ENCODE measurements at regions not wholly inside any gene's neighbourhood (a gene's known extent, or its start where the extent isn't known, plus 50 kb on each side); places are given as distances from the start of the nearest gene placed in this dataset.

GRCh38 chr1:29743264-29743663, 506.9 kb downstream of the PTPRU start:
- H3K9me3 ChIP-seq = no peaks in the 10 kb centered on the region
- H3K36me3 ChIP-seq = no peaks in the 10 kb centered on the region
- no peaks in the 10 kb centered on the region for H3K4me1 ChIP-seq
- H3K4me3 ChIP-seq = no peak overlapping the region
- intact Hi-C loops (cut with DNase I) = no loop called here
- ATAC-seq = no peak
- H3K27me3 ChIP-seq = peaks cover 0 to 59% (median 33%) of the 10 kb centered on the region in 7 donors
- TF ChIP-seq CTCF (IDR thresholded peaks at IDR 0.05) = no peak
- 85% methylated on average over 5 of the region's 5 CpGs for WGBS, 2 donors
- H3K27ac ChIP-seq = no peak overlapping the region
- DNase-seq = no peak

DNA sequence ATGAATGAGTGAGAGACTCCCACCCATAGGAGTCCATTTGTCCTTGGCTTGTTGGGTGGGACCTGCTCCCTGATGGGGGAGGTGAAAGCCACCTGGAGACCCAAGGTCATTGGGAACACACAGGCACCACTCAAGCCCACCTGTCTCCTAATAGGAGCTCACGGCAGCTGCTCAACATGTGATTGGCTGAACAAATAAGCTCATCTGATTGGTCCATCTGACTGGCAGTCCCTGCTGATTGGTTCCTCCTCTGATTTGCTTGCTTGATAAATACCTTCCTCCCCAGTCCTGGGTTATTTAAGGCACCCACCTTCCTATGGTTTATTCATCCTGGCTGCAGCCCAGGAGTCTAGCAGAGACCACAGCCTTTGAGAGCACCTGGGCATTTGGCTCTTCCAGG, 502.9 kb downstream of the PTPRU start:
- intact Hi-C loops (cut with DNase I) = no loop called here
- Histone ChIP-seq H3K4me1 (no peaks in the 10 kb centered on the region), H3K4me3 (no peak overlapping the region), H3K36me3 (no peaks in the 10 kb centered on the region), H3K9me3 (no peaks in the 10 kb centered on the region), H3K27me3 (peaks cover 0 to 67% (median 38%) of the 10 kb centered on the region in 7 donors), H3K27ac (no peak overlapping the region)
- DNase-seq = no peak
- WGBS, 2 donors = 65 to 70% methylated on average over 1 of the region's 1 CpG
- no peak for ATAC-seq
- TF ChIP-seq CTCF (IDR thresholded peaks at IDR 0.05) = no peak

DNA sequence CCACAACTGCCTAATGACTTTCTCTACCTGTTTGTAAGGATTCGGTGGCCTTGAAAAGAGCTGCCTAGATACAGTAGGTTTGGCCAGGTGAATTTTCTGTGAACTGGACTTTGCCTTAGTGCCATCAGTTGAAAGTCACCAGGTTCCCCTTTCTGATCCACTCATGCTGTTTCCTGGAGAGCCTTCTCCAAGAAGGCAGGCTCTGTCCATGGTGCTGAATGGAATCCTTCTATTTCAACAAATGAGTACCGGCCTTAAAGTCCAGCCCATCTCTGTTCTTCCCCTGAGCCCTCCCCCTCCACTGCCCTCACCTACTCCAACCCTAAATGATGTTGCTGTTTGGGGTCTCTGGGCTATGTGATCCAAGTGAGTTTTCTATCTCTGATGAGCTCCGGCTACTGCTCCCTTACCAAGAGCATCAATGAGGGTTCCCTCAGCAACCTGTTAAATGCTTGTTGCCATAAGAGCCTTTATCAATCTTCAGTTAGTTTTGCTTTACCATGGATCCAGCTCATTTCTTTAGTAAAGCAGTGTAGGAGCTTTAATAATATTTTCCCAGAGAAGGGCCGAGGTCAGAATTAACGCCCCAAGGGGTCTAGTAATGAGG, 500.4 kb downstream of the PTPRU start:
- Histone ChIP-seq H3K27ac (no peak overlapping the region), H3K9me3 (no peaks in the 10 kb centered on the region), H3K4me1 (peaks cover 0 to 13% (median 0%) of the 10 kb centered on the region in 9 donors), H3K36me3 (no peaks in the 10 kb centered on the region), H3K27me3 (peaks cover 0 to 63% (median 33%) of the 10 kb centered on the region in 7 donors), H3K4me3 (no peak overlapping the region)
- DNase-seq (peak in 1 of 2 donors; percentile 45), ATAC-seq (no peak)
- 65 to 68% methylated on average over 5 of the region's 5 CpGs for WGBS, 2 donors
- intact Hi-C loops (cut with DNase I) = no loop called here
- TF ChIP-seq CTCF (IDR thresholded peaks at IDR 0.05) = no peak

- Histone ChIP-seq H3K36me3 (no peaks in the 10 kb centered on the region), H3K4me1 (peaks cover 0 to 13% (median 0%) of the 10 kb centered on the region in 9 donors), H3K27ac (no peak overlapping the region), H3K9me3 (no peaks in the 10 kb centered on the region), H3K27me3 (peaks cover 0 to 26% (median 11%) of the 10 kb centered on the region in 7 donors), H3K4me3 (no peak overlapping the region)
- no peak for TF ChIP-seq CTCF (IDR thresholded peaks at IDR 0.05)
- DNase-seq (no peak), ATAC-seq (peak in 1 of 8 donors; percentile 42)
- intact Hi-C loops (cut with DNase I) = no loop called here
- WGBS, 2 donors = 57 to 66% methylated on average over 3 of the region's 3 CpGs
Observed at GRCh38 chr1:29732453-29732852, 496.1 kb downstream of the PTPRU start.

All from heart right ventricle (tissue), 16 donors.